H1 (cell line): ENCODE measurements at regions not wholly inside any gene's neighbourhood (a gene's known extent, or its start where the extent isn't known, plus 50 kb on each side); places are given as distances from the start of the nearest gene placed in this dataset.

Source experiments
- CHD1 ChIP-seq: IDR thresholded peaks from 2 replicates; pipeline ENCODE4 v1.6.1; 2012; ENCODE audit warnings: low read depth, low read length, improper control_type of control experiment
- EP300 ChIP-seq, 2 experiments: IDR thresholded peaks; 1 replicate in 1 of 2; 2 replicates in 1 of 2; pipeline ENCODE4 v1.6.1; 2011 to 2012; ENCODE audit warnings: low read depth in 2 of 2, low read length in 2 of 2, mild to moderate bottlenecking in 2 of 2, borderline replicate concordance in 1 of 2, inconsistent platforms in 1 of 2, moderate library complexity in 1 of 2
- HDAC6 ChIP-seq: IDR thresholded peaks from one replicate; pipeline ENCODE4 v1.7.1; 2012; ENCODE audit warnings: low read depth, mild to moderate bottlenecking, inconsistent platforms, low read length, moderate library complexity
- KDM5A ChIP-seq: fragments of 200-600 bp; IDR thresholded peaks from 2 replicates; pipeline ENCODE4 v1.7.1; 2012; ENCODE audit warnings: mild to moderate bottlenecking, low read length, inconsistent platforms, mixed read lengths
- TF ChIP-seq, protein P1 (sequence below): fragments of 300-600 bp; sonication (generic); IDR thresholded peaks from 2 replicates; pipeline ENCODE4 v1.7.1; 2012; ENCODE audit warnings: low read length, moderate library complexity, mild to moderate bottlenecking, inconsistent platforms; ENCODE audit not compliant: insufficient replicate concordance

DNA sequence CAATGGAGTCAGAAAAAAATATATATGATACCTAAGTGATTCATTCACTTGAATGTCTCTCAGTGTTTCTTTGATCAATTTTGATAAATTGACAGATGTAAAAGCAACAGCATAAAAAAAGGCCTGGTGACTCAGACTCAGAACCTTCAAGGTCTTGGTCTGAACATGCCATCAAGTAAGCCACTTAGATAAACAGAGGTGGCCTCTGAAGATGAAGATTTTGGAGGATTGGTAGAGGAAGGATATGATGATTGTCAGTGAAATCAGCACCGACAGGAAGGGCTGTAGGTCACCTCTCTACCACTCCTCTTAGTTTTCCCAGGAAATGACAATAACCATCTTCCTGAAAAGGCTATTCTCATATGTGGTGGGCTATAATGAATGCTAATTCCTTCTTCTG lies 422.8 kb upstream of the EPHA7 start (continued):
- no peak for TF ChIP-seq EP300 (IDR thresholded peaks at IDR 0.05; ENCODE audit: borderline replicate concordance in 1 of 2, low read depth in 2 of 2, low read length in 2 of 2)
- TF ChIP-seq, protein P1, sequence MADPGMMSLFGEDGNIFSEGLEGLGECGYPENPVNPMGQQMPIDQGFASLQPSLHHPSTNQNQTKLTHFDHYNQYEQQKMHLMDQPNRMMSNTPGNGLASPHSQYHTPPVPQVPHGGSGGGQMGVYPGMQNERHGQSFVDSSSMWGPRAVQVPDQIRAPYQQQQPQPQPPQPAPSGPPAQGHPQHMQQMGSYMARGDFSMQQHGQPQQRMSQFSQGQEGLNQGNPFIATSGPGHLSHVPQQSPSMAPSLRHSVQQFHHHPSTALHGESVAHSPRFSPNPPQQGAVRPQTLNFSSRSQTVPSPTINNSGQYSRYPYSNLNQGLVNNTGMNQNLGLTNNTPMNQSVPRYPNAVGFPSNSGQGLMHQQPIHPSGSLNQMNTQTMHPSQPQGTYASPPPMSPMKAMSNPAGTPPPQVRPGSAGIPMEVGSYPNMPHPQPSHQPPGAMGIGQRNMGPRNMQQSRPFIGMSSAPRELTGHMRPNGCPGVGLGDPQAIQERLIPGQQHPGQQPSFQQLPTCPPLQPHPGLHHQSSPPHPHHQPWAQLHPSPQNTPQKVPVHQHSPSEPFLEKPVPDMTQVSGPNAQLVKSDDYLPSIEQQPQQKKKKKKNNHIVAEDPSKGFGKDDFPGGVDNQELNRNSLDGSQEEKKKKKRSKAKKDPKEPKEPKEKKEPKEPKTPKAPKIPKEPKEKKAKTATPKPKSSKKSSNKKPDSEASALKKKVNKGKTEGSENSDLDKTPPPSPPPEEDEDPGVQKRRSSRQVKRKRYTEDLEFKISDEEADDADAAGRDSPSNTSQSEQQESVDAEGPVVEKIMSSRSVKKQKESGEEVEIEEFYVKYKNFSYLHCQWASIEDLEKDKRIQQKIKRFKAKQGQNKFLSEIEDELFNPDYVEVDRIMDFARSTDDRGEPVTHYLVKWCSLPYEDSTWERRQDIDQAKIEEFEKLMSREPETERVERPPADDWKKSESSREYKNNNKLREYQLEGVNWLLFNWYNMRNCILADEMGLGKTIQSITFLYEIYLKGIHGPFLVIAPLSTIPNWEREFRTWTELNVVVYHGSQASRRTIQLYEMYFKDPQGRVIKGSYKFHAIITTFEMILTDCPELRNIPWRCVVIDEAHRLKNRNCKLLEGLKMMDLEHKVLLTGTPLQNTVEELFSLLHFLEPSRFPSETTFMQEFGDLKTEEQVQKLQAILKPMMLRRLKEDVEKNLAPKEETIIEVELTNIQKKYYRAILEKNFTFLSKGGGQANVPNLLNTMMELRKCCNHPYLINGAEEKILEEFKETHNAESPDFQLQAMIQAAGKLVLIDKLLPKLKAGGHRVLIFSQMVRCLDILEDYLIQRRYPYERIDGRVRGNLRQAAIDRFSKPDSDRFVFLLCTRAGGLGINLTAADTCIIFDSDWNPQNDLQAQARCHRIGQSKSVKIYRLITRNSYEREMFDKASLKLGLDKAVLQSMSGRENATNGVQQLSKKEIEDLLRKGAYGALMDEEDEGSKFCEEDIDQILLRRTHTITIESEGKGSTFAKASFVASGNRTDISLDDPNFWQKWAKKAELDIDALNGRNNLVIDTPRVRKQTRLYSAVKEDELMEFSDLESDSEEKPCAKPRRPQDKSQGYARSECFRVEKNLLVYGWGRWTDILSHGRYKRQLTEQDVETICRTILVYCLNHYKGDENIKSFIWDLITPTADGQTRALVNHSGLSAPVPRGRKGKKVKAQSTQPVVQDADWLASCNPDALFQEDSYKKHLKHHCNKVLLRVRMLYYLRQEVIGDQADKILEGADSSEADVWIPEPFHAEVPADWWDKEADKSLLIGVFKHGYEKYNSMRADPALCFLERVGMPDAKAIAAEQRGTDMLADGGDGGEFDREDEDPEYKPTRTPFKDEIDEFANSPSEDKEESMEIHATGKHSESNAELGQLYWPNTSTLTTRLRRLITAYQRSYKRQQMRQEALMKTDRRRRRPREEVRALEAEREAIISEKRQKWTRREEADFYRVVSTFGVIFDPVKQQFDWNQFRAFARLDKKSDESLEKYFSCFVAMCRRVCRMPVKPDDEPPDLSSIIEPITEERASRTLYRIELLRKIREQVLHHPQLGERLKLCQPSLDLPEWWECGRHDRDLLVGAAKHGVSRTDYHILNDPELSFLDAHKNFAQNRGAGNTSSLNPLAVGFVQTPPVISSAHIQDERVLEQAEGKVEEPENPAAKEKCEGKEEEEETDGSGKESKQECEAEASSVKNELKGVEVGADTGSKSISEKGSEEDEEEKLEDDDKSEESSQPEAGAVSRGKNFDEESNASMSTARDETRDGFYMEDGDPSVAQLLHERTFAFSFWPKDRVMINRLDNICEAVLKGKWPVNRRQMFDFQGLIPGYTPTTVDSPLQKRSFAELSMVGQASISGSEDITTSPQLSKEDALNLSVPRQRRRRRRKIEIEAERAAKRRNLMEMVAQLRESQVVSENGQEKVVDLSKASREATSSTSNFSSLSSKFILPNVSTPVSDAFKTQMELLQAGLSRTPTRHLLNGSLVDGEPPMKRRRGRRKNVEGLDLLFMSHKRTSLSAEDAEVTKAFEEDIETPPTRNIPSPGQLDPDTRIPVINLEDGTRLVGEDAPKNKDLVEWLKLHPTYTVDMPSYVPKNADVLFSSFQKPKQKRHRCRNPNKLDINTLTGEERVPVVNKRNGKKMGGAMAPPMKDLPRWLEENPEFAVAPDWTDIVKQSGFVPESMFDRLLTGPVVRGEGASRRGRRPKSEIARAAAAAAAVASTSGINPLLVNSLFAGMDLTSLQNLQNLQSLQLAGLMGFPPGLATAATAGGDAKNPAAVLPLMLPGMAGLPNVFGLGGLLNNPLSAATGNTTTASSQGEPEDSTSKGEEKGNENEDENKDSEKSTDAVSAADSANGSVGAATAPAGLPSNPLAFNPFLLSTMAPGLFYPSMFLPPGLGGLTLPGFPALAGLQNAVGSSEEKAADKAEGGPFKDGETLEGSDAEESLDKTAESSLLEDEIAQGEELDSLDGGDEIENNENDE: no peak
- no peak for TF ChIP-seq KDM5A
- TF ChIP-seq CHD1: no peak
- TF ChIP-seq HDAC6: no peak
